T-helper 17 cell (primary cell): ENCODE measurements at regions not wholly inside any gene's neighbourhood (a gene's known extent, or its start where the extent isn't known, plus 50 kb on each side); places are given as distances from the start of the nearest gene placed in this dataset.

ENCODE experiments used
- ATAC-seq: fragments of 150-1000 bp; cut with Tn5 transposase; 2 replicates; pipeline ENCODE4 v1.10.0; 2021; ENCODE audit warnings: mild to moderate bottlenecking, moderate library complexity
- DNase-seq, 3 donors: peaks; one replicate each; pipeline versions ENCODE4 v3.0.0 to v3.0.0-alpha.2; 2020 to 2021
- H3K9me3 ChIP-seq: one replicate; pipeline ENCODE4 v1.7.0; 2013; ENCODE audit warnings: low read length, mild to moderate bottlenecking; ENCODE audit not compliant: control insufficient read depth, poor library complexity, severe bottlenecking
- H3K27ac Mint-ChIP-seq: one replicate; pipeline ENCODE4 v1.8.0; 2022; ENCODE audit warnings: mild to moderate bottlenecking, moderate library complexity, mixed read lengths
- H3K27me3 Mint-ChIP-seq: one replicate; pipeline ENCODE4 v1.8.0; 2022; ENCODE audit warnings: mixed read lengths
- H3K36me3 Mint-ChIP-seq: one replicate; pipeline ENCODE4 v1.8.0; 2022; ENCODE audit warnings: low read depth, mixed read lengths
- H3K4me1 Mint-ChIP-seq: one replicate; pipeline ENCODE4 v1.8.0; 2022; ENCODE audit warnings: mild to moderate bottlenecking, mixed read lengths
- H3K4me3 Mint-ChIP-seq: one replicate; pipeline ENCODE4 v1.8.0; 2022; ENCODE audit warnings: mild to moderate bottlenecking, moderate library complexity, mixed read lengths

- no peaks in the 10 kb centered on the region for H3K9me3 ChIP-seq
- DNase-seq = no peak
- Mint-ChIP-seq H3K4me3 (no peak overlapping the region), H3K27ac (no peak overlapping the region), H3K27me3 (no peaks in the 10 kb centered on the region), H3K36me3 (no peaks in the 10 kb centered on the region), H3K4me1 (no peaks in the 10 kb centered on the region)
- ATAC-seq = no peak
These were observed 1894.5 kb downstream of the NCAM2 start for GRCh38 chr21:22892740-22893139.

DNA sequence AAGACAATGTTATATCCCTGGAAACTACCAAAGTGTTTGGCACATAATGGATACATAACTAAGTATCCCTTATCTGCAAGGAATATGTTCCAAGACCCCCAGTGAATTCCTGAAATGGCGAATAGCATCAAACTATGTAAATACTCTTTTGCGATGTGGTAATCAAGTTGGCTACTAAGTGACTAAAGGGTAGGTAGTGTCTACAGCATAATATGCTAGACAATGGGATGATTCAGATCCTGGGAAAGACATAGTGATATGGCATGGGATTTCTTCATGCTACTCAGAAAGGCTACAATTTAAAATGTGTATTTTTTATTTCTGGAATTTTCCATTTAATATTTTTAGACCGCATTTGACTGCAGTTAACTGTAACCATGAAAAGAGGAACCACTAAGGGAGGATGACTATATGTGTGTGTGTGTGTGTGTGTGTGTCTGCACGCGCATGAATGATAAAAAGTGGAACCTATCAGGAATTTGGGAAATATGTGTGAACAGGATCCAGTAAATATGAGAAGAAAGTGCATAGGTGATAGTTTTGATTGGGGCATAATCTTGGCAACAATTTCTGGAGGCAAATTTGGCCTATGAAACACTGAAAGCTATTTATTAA, 1899.9 kb downstream of the NCAM2 start:
- DNase-seq (no peak), ATAC-seq (no peak)
- H3K4me1 Mint-ChIP-seq = no peaks in the 10 kb centered on the region
- no peak overlapping the region for H3K4me3 Mint-ChIP-seq
- no peaks in the 10 kb centered on the region for H3K27me3 Mint-ChIP-seq
- H3K27ac Mint-ChIP-seq = no peak overlapping the region
- no peaks in the 10 kb centered on the region for H3K36me3 Mint-ChIP-seq
- H3K9me3 ChIP-seq = no peaks in the 10 kb centered on the region

GRCh38 chr21:22900490-22900889, 1902.3 kb downstream of the NCAM2 start:
- Mint-ChIP-seq H3K27me3 (no peaks in the 10 kb centered on the region), H3K27ac (no peak overlapping the region), H3K4me3 (no peak overlapping the region), H3K4me1 (no peaks in the 10 kb centered on the region), H3K36me3 (no peaks in the 10 kb centered on the region)
- ATAC-seq (no peak), DNase-seq (no peak)
- H3K9me3 ChIP-seq = no peaks in the 10 kb centered on the region

DNA sequence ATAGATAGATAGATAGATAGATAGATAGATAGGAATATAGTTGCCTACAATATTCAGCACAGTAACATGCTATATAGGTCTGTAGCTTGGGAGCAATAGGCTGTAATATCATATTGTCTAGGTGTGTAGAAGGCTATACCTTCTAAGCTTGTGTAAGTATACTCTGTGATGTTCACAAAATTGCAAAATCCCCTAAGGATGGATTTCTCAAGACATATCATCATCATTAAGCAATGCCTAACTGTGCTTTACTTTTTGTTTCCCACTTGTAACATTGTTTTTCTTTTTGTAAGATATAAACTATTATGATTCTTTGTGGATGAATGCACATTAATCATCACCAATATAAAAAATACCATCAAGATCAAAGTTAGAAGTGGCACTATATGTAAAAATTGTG, 1905.6 kb downstream of the NCAM2 start:
- H3K4me1 Mint-ChIP-seq = no peaks in the 10 kb centered on the region
- no peak overlapping the region for H3K27ac Mint-ChIP-seq
- H3K36me3 Mint-ChIP-seq = no peaks in the 10 kb centered on the region
- no peaks in the 10 kb centered on the region for H3K27me3 Mint-ChIP-seq
- ATAC-seq (no peak), DNase-seq (no peak)
- H3K4me3 Mint-ChIP-seq = no peak overlapping the region
- no peaks in the 10 kb centered on the region for H3K9me3 ChIP-seq

DNA sequence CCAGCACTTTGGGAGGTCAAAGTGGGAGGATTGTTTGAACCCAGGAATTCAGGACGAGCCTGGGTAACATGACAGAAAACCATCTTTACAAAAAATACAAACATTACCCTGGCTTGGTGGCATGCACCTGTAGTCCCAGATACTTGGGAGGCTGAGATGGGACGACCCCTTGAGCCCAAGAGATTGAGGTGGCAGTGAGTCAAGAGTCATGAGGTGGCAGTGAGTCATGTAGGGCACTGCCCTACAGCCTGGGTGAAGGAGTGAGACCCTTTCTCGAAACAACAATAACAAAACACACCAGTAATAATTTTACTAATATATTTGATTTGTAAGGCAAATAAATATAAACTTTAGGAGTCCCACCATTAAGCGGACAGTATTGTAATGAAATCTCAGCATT, 1906.2 kb downstream of the NCAM2 start:
- no peaks in the 10 kb centered on the region for H3K36me3 Mint-ChIP-seq
- no peaks in the 10 kb centered on the region for H3K9me3 ChIP-seq
- no peak for ATAC-seq
- H3K27ac Mint-ChIP-seq = no peak overlapping the region
- H3K27me3 Mint-ChIP-seq = no peaks in the 10 kb centered on the region
- no peaks in the 10 kb centered on the region for H3K4me1 Mint-ChIP-seq
- no peak overlapping the region for H3K4me3 Mint-ChIP-seq
- DNase-seq = no peak

GRCh38 chr21:22925032-22925431, 1926.8 kb downstream of the NCAM2 start:
- ATAC-seq = no peak
- H3K4me3 Mint-ChIP-seq = no peak overlapping the region
- H3K9me3 ChIP-seq = no peaks in the 10 kb centered on the region
- no peak for DNase-seq
- H3K4me1 Mint-ChIP-seq = no peaks in the 10 kb centered on the region
- no peak overlapping the region for H3K27ac Mint-ChIP-seq
- H3K27me3 Mint-ChIP-seq = no peaks in the 10 kb centered on the region
- H3K36me3 Mint-ChIP-seq = no peaks in the 10 kb centered on the region

GRCh38 chr21:22927469-22927868, 1929.3 kb downstream of the NCAM2 start:
- no peak for DNase-seq
- no peak for ATAC-seq
- Mint-ChIP-seq H3K36me3 (no peaks in the 10 kb centered on the region), H3K4me3 (no peak overlapping the region), H3K27ac (no peak overlapping the region), H3K27me3 (no peaks in the 10 kb centered on the region), H3K4me1 (no peaks in the 10 kb centered on the region)
- no peaks in the 10 kb centered on the region for H3K9me3 ChIP-seq

DNA sequence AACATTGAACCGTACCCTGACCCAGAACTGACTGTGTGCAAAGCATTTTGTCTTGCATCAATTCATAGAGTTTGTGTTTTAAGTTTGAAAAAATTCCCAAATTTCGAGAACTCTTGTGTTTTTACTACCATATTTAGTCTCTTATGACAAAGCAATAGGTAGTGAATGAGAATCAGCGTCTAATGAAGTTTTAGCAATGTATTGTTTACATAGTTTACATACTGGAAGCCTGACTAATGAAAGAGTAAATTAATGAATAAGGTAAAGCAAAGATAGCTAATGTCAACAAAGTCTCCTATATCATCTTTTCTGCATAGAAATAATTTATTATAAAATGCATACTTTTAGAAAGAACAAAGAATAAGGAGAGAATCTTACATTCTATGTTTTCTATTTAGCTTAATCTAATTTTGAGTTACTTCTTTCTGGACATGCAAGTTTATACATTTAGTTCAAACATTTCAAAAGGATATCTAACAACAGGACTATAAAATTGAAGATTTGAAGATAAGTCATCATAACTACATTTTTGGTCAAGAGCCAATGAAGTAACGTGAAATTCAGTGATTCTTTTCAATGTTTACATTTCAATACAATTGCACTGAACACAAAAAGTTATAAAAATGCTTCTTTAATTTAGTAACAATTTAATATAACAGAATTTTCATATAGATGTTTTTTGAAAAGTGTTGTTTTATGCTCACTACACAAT, 1943.7 kb downstream of the NCAM2 start:
- H3K9me3 ChIP-seq = no peaks in the 10 kb centered on the region
- Mint-ChIP-seq H3K27me3 (no peaks in the 10 kb centered on the region), H3K36me3 (no peaks in the 10 kb centered on the region), H3K4me1 (no peaks in the 10 kb centered on the region), H3K27ac (no peak overlapping the region), H3K4me3 (no peak overlapping the region)
- no peak for ATAC-seq
- no peak for DNase-seq

- Mint-ChIP-seq H3K4me3 (no peak overlapping the region), H3K36me3 (no peaks in the 10 kb centered on the region), H3K27me3 (no peaks in the 10 kb centered on the region), H3K4me1 (no peaks in the 10 kb centered on the region), H3K27ac (no peak overlapping the region)
- H3K9me3 ChIP-seq = no peaks in the 10 kb centered on the region
- ATAC-seq = no peak
- no peak for DNase-seq
These were observed 1957.3 kb downstream of the NCAM2 start for GRCh38 chr21:22955559-22955958.

DNA sequence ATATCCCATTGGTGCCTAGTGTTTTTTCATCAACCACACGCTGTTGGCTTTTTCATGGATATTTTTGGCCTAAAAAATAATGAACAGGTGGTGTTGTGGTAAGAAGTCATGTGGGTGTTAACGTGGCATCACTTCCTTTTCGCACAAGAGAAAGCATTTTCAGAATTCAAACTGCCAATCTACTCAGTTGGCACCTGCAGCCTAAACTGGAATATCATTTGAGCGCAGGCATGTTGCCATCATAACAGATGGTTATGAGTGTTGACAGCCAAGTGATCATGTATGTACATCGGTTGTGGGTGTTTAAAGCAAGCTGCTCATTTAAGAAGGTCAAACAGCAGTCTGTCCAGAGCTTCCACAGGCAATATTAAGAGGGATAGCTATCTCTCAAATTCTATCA, 1963.0 kb downstream of the NCAM2 start:
- ATAC-seq (no peak), DNase-seq (no peak)
- H3K4me3 Mint-ChIP-seq = no peak overlapping the region
- H3K4me1 Mint-ChIP-seq = no peaks in the 10 kb centered on the region
- H3K36me3 Mint-ChIP-seq = no peaks in the 10 kb centered on the region
- H3K27me3 Mint-ChIP-seq = no peaks in the 10 kb centered on the region
- H3K9me3 ChIP-seq = no peaks in the 10 kb centered on the region
- H3K27ac Mint-ChIP-seq = no peak overlapping the region

- ATAC-seq = no peak
- H3K27ac Mint-ChIP-seq = no peak overlapping the region
These were observed 1967.4 kb downstream of the NCAM2 start for GRCh38 chr21:22965455-22966135.

DNA sequence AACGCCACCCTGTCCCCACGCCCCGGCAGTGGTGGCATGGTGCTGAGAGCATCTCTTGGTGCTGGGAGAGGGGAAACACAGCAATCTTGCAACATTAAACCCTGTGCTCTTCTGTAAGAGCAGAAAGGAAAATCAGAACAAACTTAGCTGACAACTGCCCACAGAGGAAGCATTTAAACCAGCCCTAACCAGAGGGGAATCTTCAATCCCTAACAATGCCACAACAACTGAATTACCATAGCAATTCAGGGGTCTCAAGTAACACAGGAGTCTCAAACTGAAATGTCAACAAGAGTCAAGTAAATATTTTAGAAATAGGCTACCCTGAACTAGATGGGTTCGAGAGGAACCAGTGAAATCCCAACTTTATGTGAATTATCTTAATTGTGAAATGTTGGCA, 1983.6 kb downstream of the NCAM2 start:
- no peak for DNase-seq
- Mint-ChIP-seq H3K27me3 (no peaks in the 10 kb centered on the region), H3K27ac (no peak overlapping the region)

More at GRCh38 chr21:22965455-22966135, 1967.4 kb downstream of the NCAM2 start:
- no peak for DNase-seq
- Mint-ChIP-seq H3K4me3 (no peak overlapping the region), H3K36me3 (no peaks in the 10 kb centered on the region), H3K27me3 (no peaks in the 10 kb centered on the region), H3K4me1 (no peaks in the 10 kb centered on the region)
- no peaks in the 10 kb centered on the region for H3K9me3 ChIP-seq

DNA sequence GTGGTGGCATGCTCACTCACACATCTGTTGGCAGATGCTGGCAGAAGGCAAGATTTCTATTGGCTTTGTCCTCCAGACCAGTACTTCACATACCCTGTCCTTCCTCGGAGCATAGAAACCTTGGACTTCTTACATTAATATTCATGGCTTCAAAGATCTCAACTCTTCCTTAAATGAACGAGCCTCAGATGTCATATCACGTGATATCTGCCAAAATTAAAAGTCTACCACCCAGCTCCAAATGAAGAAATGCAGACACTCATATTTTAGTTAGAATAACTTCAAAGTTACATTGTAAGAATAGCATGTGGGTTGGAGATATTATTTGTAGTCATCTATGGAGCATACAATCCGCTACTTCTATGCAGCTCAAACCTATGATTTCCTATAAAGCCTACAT, 1994.9 kb downstream of the NCAM2 start:
- H3K4me3 Mint-ChIP-seq = no peak overlapping the region
- no peaks in the 10 kb centered on the region for H3K27me3 Mint-ChIP-seq
- DNase-seq (no peak), ATAC-seq (no peak)
- H3K36me3 Mint-ChIP-seq = no peaks in the 10 kb centered on the region
- no peaks in the 10 kb centered on the region for H3K9me3 ChIP-seq
- H3K4me1 Mint-ChIP-seq = no peaks in the 10 kb centered on the region
- H3K27ac Mint-ChIP-seq = no peak overlapping the region

More for the DNA sequence above, 1983.6 kb downstream of the NCAM2 start:
- no peaks in the 10 kb centered on the region for H3K4me1 Mint-ChIP-seq
- H3K36me3 Mint-ChIP-seq = no peaks in the 10 kb centered on the region
- ATAC-seq = no peak
- no peak overlapping the region for H3K4me3 Mint-ChIP-seq
- H3K9me3 ChIP-seq = no peaks in the 10 kb centered on the region
